CD4-positive, alpha-beta T cell (primary cell): ENCODE measurements at regions not wholly inside any gene's neighbourhood (a gene's known extent, or its start where the extent isn't known, plus 50 kb on each side); places are given as distances from the start of the nearest gene placed in this dataset.

Source experiments
- ATAC-seq: fragments of 200-7000 bp; cut with Tn5 transposase; one replicate; pipeline ENCODE4 v1.10.0; 2022; ENCODE audit warnings: mild to moderate bottlenecking; ENCODE audit not compliant: poor library complexity
- CTCF ChIA-PET: fragments of 350-600 bp; sonication (Branson Sonifier 250); formaldehyde crosslinking; loops from one replicate; lab custom pipeline; 2021; ENCODE audit warnings: antibody characterized with exemption, inconsistent platforms; lab: Charles Lee
- POLR2A ChIA-PET: fragments of 350-600 bp; sonication (Branson Sonifier 250); formaldehyde crosslinking; loops from one replicate; lab custom pipeline; 2021; ENCODE audit warnings: antibody characterized with exemption, inconsistent platforms; lab: Charles Lee
- DNase-seq, 14 experiments: peaks; one replicate each; pipeline ENCODE4 v3.0.0-alpha.2; 2013 to 2020; ENCODE audit warnings: mixed read lengths in 2 of 14
- H3K27ac ChIP-seq, 2 donors: one replicate each; pipeline versions ENCODE4 v1.5.1 to v1.7.0; 2013; ENCODE audit warnings: low read length in 2 of 2, low read depth in 1 of 2, mild to moderate bottlenecking in 1 of 2
- H3K27me3 ChIP-seq, 2 experiments: 1 replicate in 1 of 2; 2 replicates in 1 of 2; pipeline versions ENCODE4 v1.6.1 to v1.7.0; 2013; ENCODE audit warnings: low read length in 2 of 2, control low read depth in 1 of 2, mild to moderate bottlenecking in 1 of 2, moderate library complexity in 1 of 2; ENCODE audit not compliant: insufficient read depth in 2 of 2, control insufficient read depth in 1 of 2
- H3K36me3 ChIP-seq: one replicate; pipeline ENCODE4 v1.6.1; 2013; ENCODE audit warnings: low read length, control low read depth; ENCODE audit not compliant: insufficient read depth
- H3K4me1 ChIP-seq: one replicate; pipeline ENCODE4 v1.6.1; 2013; ENCODE audit warnings: low read length, control low read depth; ENCODE audit not compliant: insufficient read depth
- H3K4me3 ChIP-seq: one replicate; pipeline ENCODE4 v1.5.1; 2013; ENCODE audit warnings: mild to moderate bottlenecking, low read length, moderate library complexity
- H3K9me3 ChIP-seq, 2 experiments: 1 replicate in 1 of 2; 2 replicates in 1 of 2; pipeline versions ENCODE4 v1.6.1 to v1.7.0; 2013; ENCODE audit warnings: low read length in 2 of 2, mild to moderate bottlenecking in 2 of 2, control low read depth in 1 of 2, moderate library complexity in 1 of 2; ENCODE audit not compliant: control insufficient read depth in 1 of 2, insufficient read depth in 1 of 2
- H3K27ac Mint-ChIP-seq: one replicate; pipeline ENCODE4 v1.8.0; 2020; ENCODE audit warnings: mixed read lengths
- H3K27me3 Mint-ChIP-seq: one replicate; pipeline ENCODE4 v1.8.0; 2021; ENCODE audit warnings: mixed read lengths
- H3K36me3 Mint-ChIP-seq: one replicate; pipeline ENCODE4 v1.8.0; 2021; ENCODE audit warnings: low read depth, mixed read lengths
- H3K4me1 Mint-ChIP-seq: one replicate; pipeline ENCODE4 v1.8.0; 2021; ENCODE audit warnings: low read depth, mixed read lengths
- H3K4me3 Mint-ChIP-seq: one replicate; pipeline ENCODE4 v1.8.0; 2020; ENCODE audit warnings: mild to moderate bottlenecking, mixed read lengths
- H3K9me3 Mint-ChIP-seq: one replicate; pipeline ENCODE4 v1.8.0; 2020; ENCODE audit warnings: mixed read lengths
- CTCF ChIP-seq: fragments of 200-600 bp; IDR thresholded peaks from one replicate; pipeline ENCODE4 v1.8.0; 2022; ENCODE audit warnings: antibody characterized with exemption, mild to moderate bottlenecking
- intact Hi-C, 2 experiments: fragments of 100-400 bp; cut with DNase I in 1 of 2; cut with micrococcal nuclease in 1 of 2; formaldehyde crosslinking; loops; one replicate each; pipeline versions ENCODE4 v1.15.1 to v1.9.0; 2023 to 2025; cut with DNase I, micrococcal nuclease

DNA sequence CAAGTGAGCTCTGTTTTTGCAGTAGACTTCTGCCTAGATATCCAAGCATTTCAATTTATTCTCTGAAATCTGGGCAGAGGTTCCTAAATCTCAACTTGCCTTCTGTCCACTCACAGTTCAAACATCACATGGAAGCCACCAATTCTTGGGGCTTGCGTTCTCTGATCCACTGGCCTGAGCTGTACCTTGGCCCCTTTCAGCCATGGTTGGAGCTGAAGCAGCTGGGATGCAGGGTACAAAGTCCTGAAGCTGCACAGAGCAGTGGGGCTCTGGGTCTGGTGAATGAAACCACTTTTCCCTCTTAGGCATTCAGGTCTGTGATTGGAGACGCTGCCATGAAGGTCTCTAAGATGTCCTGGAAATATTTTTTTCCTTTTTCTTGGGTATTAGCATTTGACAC, 137.6 kb upstream of the KDM5D start:
- H3K27me3 ChIP-seq = no peaks in the 10 kb centered on the region
- ChIA-PET POLR2A (no interaction called here), CTCF (no interaction called here)
- Mint-ChIP-seq H3K4me3 (no peak overlapping the region), H3K27me3 (no peaks in the 10 kb centered on the region), H3K4me1 (no peaks in the 10 kb centered on the region), H3K9me3 (no peaks in the 10 kb centered on the region), H3K36me3 (no peaks in the 10 kb centered on the region), H3K27ac (no peak overlapping the region)
- no peak for TF ChIP-seq CTCF
- DNase-seq (no peak), ATAC-seq (no peak)
- no peaks in the 10 kb centered on the region for H3K9me3 ChIP-seq
- H3K4me1 ChIP-seq = no peaks in the 10 kb centered on the region
- intact Hi-C loops = no loop called here
- no peaks in the 10 kb centered on the region for H3K36me3 ChIP-seq
- no peak overlapping the region for H3K27ac ChIP-seq
- H3K4me3 ChIP-seq = no peak overlapping the region

- intact Hi-C loops = no loop called here
- DNase-seq (peak in 1 of 14 experiments; percentile 15), ATAC-seq (no peak)
- Mint-ChIP-seq H3K4me1 (no peaks in the 10 kb centered on the region), H3K4me3 (no peak overlapping the region), H3K36me3 (no peaks in the 10 kb centered on the region), H3K9me3 (no peaks in the 10 kb centered on the region), H3K27ac (no peak overlapping the region), H3K27me3 (no peaks in the 10 kb centered on the region)
- ChIA-PET POLR2A (no interaction called here), CTCF (no interaction called here)
- Histone ChIP-seq H3K4me1 (no peaks in the 10 kb centered on the region), H3K27me3 (no peaks in the 10 kb centered on the region), H3K36me3 (no peaks in the 10 kb centered on the region), H3K4me3 (no peak overlapping the region), H3K9me3 (no peaks in the 10 kb centered on the region), H3K27ac (no peak overlapping the region)
- no peak for TF ChIP-seq CTCF
Observed at GRCh38 chrY:19869715-19870114, 125.2 kb upstream of the KDM5D start.

DNA sequence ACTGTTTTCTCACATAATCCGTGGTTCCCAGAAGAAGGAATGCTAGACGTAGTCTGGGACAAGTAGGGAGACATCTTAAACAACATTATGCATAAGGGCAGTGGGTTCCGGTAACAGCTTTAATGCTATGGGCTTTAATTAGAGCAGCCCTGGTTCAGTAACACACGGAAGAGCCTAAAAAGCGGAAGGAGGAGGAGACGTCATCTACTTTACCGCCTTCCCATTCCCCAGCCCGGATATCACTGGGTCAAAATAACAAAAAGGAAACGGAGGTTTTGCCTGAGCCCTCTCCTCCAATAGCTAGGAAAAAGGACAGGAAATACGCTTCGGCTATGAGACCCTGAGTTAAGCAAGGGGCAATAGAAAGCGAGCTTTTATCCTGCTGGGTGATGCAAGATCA, 124.8 kb upstream of the KDM5D start:
- no peak overlapping the region for H3K27ac ChIP-seq
- Mint-ChIP-seq H3K27me3 (no peaks in the 10 kb centered on the region), H3K9me3 (no peaks in the 10 kb centered on the region), H3K4me3 (no peak overlapping the region), H3K27ac (no peak overlapping the region), H3K36me3 (no peaks in the 10 kb centered on the region), H3K4me1 (no peaks in the 10 kb centered on the region)
- no peak for TF ChIP-seq CTCF
- H3K27me3 ChIP-seq = no peaks in the 10 kb centered on the region
- ChIA-PET CTCF (no interaction called here), POLR2A (no interaction called here)
- ATAC-seq (no peak), DNase-seq (peak in 1 of 14 experiments; percentile 0)
- H3K36me3 ChIP-seq = no peaks in the 10 kb centered on the region
- no peak overlapping the region for H3K4me3 ChIP-seq
- H3K9me3 ChIP-seq = no peaks in the 10 kb centered on the region
- intact Hi-C loops = no loop called here
- H3K4me1 ChIP-seq = no peaks in the 10 kb centered on the region
